IPS DF 6.9 (cell line): ENCODE measurements at regions not wholly inside any gene's neighbourhood (a gene's known extent, or its start where the extent isn't known, plus 50 kb on each side); places are given as distances from the start of the nearest gene placed in this dataset.
A peak's percentile ranks its signal among the peaks of the same experiment; 100 is the strongest.

ENCODE experiments used
- DNase-seq: peaks from one replicate; pipeline ENCODE4 v3.0.0-alpha.2; 2013; ENCODE audit warnings: low read depth, low spot score
- H3K27ac ChIP-seq: one replicate; pipeline ENCODE4 v1.5.1; 2013; ENCODE audit warnings: low read length, control low read depth
- H3K27me3 ChIP-seq: 2 replicates; pipeline ENCODE4 v1.6.1; 2013; ENCODE audit warnings: mild to moderate bottlenecking, low read length; ENCODE audit not compliant: control insufficient read depth, insufficient read depth
- H3K36me3 ChIP-seq: 2 replicates; pipeline ENCODE4 v1.6.1; 2013; ENCODE audit warnings: low read length; ENCODE audit not compliant: control insufficient read depth, insufficient read depth
- H3K4me1 ChIP-seq: 2 replicates; pipeline ENCODE4 v1.6.1; 2013; ENCODE audit warnings: low read length; ENCODE audit not compliant: control insufficient read depth, insufficient read depth
- H3K4me3 ChIP-seq: 2 replicates; pipeline ENCODE4 v1.5.1; 2013; ENCODE audit warnings: mild to moderate bottlenecking, low read length
- H3K9me3 ChIP-seq: 2 replicates; pipeline ENCODE4 v1.6.1; 2013; ENCODE audit warnings: low read length, inconsistent platforms; ENCODE audit not compliant: control insufficient read depth, insufficient read depth
- WGBS: extraction: QIAGEN DNeasy Blood & Tissue Kit; methylation state at CpG from one replicate; pipeline ENCODE4 v1.1.7; 2013; ENCODE audit warnings: mixed read lengths, missing lambda C conversion rate; ENCODE audit not compliant: insufficient read length, insufficient coverage; 5-methylcytosine and 5-hydroxymethylcytosine counted together

GRCh38 chr17:36779550-36779949 lies 157.7 kb upstream of the LHX1 start:
- H3K9me3 ChIP-seq = no peaks in the 10 kb centered on the region
- peaks cover 2% of the 10 kb centered on the region; the same call in 1 of the 2 replicates for H3K4me1 ChIP-seq
- no peak overlapping the region for H3K27ac ChIP-seq
- H3K36me3 ChIP-seq = no peaks in the 10 kb centered on the region
- H3K27me3 ChIP-seq = no peaks in the 10 kb centered on the region
- WGBS = no CpG with 5 or more reads among the region's 2 CpGs
- DNase-seq = no peak
- H3K4me3 ChIP-seq = no peak overlapping the region

- H3K4me1 ChIP-seq = no peaks in the 10 kb centered on the region; the same call in 1 of the 2 replicates
- H3K4me3 ChIP-seq = no peak overlapping the region
- no peaks in the 10 kb centered on the region for H3K36me3 ChIP-seq
- H3K9me3 ChIP-seq = no peaks in the 10 kb centered on the region
- DNase-seq = no peak
- WGBS = no CpG with 5 or more reads among the region's 1 CpG
- no peak overlapping the region for H3K27ac ChIP-seq
- no peaks in the 10 kb centered on the region for H3K27me3 ChIP-seq
Measured at GRCh38 chr17:36784633-36785032, 152.6 kb upstream of the LHX1 start.

- DNase-seq = no peak
- Histone ChIP-seq H3K27ac (no peak overlapping the region), H3K36me3 (no peaks in the 10 kb centered on the region), H3K9me3 (no peaks in the 10 kb centered on the region), H3K4me1 (peaks cover 2% of the 10 kb centered on the region), H3K4me3 (no peak overlapping the region), H3K27me3 (no peaks in the 10 kb centered on the region)
- WGBS = no CpG with 5 or more reads among the region's 2 CpGs
Measured at GRCh38 chr17:36786867-36787266, 150.4 kb upstream of the LHX1 start.

- WGBS = no CpG with 5 or more reads among the region's 7 CpGs
- Histone ChIP-seq H3K27me3 (no peaks in the 10 kb centered on the region), H3K36me3 (no peaks in the 10 kb centered on the region), H3K27ac (no peak overlapping the region), H3K4me3 (no peak overlapping the region), H3K9me3 (no peaks in the 10 kb centered on the region), H3K4me1 (peaks cover 2% of the 10 kb centered on the region; the same call in 1 of the 2 replicates)
- no peak for DNase-seq
Measured at GRCh38 chr17:36791150-36791941, 145.9 kb upstream of the LHX1 start.

- Histone ChIP-seq H3K4me3 (no peak overlapping the region), H3K27me3 (no peaks in the 10 kb centered on the region), H3K9me3 (no peaks in the 10 kb centered on the region), H3K4me1 (peaks cover 2% of the 10 kb centered on the region; the same call in 1 of the 2 replicates), H3K27ac (no peak overlapping the region), H3K36me3 (no peaks in the 10 kb centered on the region)
- no CpG with 5 or more reads among the region's 13 CpGs for WGBS
- no peak for DNase-seq
Measured at GRCh38 chr17:36791942-36792475, 145.3 kb upstream of the LHX1 start.

GRCh38 chr17:36792849-36793248 lies 144.4 kb upstream of the LHX1 start:
- Histone ChIP-seq H3K4me1 (peaks cover 2% of the 10 kb centered on the region; the same call in 1 of the 2 replicates), H3K4me3 (no peak overlapping the region), H3K27me3 (no peaks in the 10 kb centered on the region), H3K9me3 (no peaks in the 10 kb centered on the region), H3K36me3 (no peaks in the 10 kb centered on the region), H3K27ac (no peak overlapping the region)
- DNase-seq = no peak
- WGBS = no CpG with 5 or more reads among the region's 5 CpGs

GRCh38 chr17:36793976-36794375 lies 143.3 kb upstream of the LHX1 start:
- Histone ChIP-seq H3K36me3 (no peaks in the 10 kb centered on the region), H3K27ac (no peak overlapping the region), H3K4me3 (no peak overlapping the region), H3K4me1 (peaks cover 2% of the 10 kb centered on the region; the same call in 1 of the 2 replicates), H3K9me3 (no peaks in the 10 kb centered on the region), H3K27me3 (no peaks in the 10 kb centered on the region)
- DNase-seq = no peak
- WGBS = no CpG with 5 or more reads among the region's 2 CpGs

GRCh38 chr17:36807496-36808179 lies 129.6 kb upstream of the LHX1 start:
- Histone ChIP-seq H3K36me3 (no peaks in the 10 kb centered on the region), H3K27me3 (peaks cover 11% of the 10 kb centered on the region; the same call in 1 of the 2 replicates), H3K27ac (no peak overlapping the region), H3K4me3 (peak overlapping the region; percentile 69), H3K4me1 (0 out of 2 replicates have a peak, but pooled peaks cover 1% of the 10 kb centered on the region), H3K9me3 (no peaks in the 10 kb centered on the region)
- WGBS = no CpG with 5 or more reads among the region's 35 CpGs
- DNase-seq = no peak

GRCh38 chr17:36808180-36808661 lies 129.1 kb upstream of the LHX1 start:
- no peaks in the 10 kb centered on the region for H3K9me3 ChIP-seq
- DNase-seq = no peak
- peaks cover 1% of the 10 kb centered on the region; the same call in 1 of the 2 replicates for H3K4me1 ChIP-seq
- peak overlapping the region; percentile 69 for H3K4me3 ChIP-seq
- H3K36me3 ChIP-seq = no peaks in the 10 kb centered on the region
- peaks cover 11% of the 10 kb centered on the region; the same call in 1 of the 2 replicates for H3K27me3 ChIP-seq
- no CpG with 5 or more reads among the region's 60 CpGs for WGBS
- H3K27ac ChIP-seq = no peak overlapping the region

- Histone ChIP-seq H3K36me3 (no peaks in the 10 kb centered on the region), H3K4me1 (peaks cover 7% of the 10 kb centered on the region), H3K9me3 (no peaks in the 10 kb centered on the region), H3K4me3 (no peak overlapping the region), H3K27me3 (peaks cover 6% of the 10 kb centered on the region; the same call in 1 of the 2 replicates), H3K27ac (no peak overlapping the region)
- no peak for DNase-seq
- WGBS = no CpG with 5 or more reads among the region's 9 CpGs
Measured at GRCh38 chr17:36812762-36813161, 124.5 kb upstream of the LHX1 start.
